Body of pancreas (tissue), 4 donors: ENCODE measurements at regions not wholly inside any gene's neighbourhood (a gene's known extent, or its start where the extent isn't known, plus 50 kb on each side); places are given as distances from the start of the nearest gene placed in this dataset.

ENCODE experiments used
- CTCF ChIP-seq, 7 experiments: fragments of 450-650 bp in 4 of 7; fragments of 200-600 bp in 3 of 7; sonication (generic) in 3 of 7; IDR thresholded peaks; one replicate each; pipeline ENCODE4 v1.5.1; 2016 to 2019; ENCODE audit warnings: antibody characterized with exemption in 7 of 7
- POLR2A ChIP-seq, 3 donors: fragments of 450-650 bp; IDR thresholded peaks; one replicate each; pipeline ENCODE4 v1.6.1; 2016; ENCODE audit warnings: antibody characterized with exemption in 3 of 3, mild to moderate bottlenecking in 2 of 3

GRCh38 chr2:150974234-150974633 is 287.4 kb downstream of the RBM43 start:
- TF ChIP-seq CTCF (IDR thresholded peaks at IDR 0.05) (no peak), POLR2A (IDR thresholded peaks at IDR 0.05) (no peak)
